Omental fat pad (tissue), 3 donors: ENCODE measurements at regions not wholly inside any gene's neighbourhood (a gene's known extent, or its start where the extent isn't known, plus 50 kb on each side); places are given as distances from the start of the nearest gene placed in this dataset.

Experiments
- ATAC-seq: fragments of 150-250 bp; one replicate; pipeline ENCODE4 v1.9.1; 2016; ENCODE audit warnings: mild to moderate bottlenecking, moderate library complexity; ENCODE audit not compliant: low FRiP score
- DNase-seq: peaks from one replicate; pipeline ENCODE4 v3.0.0-alpha.2; 2019; ENCODE audit warnings: low spot score
- CTCF ChIP-seq, 3 donors: fragments of 450-650 bp; IDR thresholded peaks; one replicate each; pipeline ENCODE4 v1.5.1; 2016 to 2017; ENCODE audit warnings: antibody characterized with exemption in 3 of 3, mild to moderate bottlenecking in 3 of 3, moderate library complexity in 2 of 3

- ATAC-seq (no peak), DNase-seq (no peak)
- no peak for TF ChIP-seq CTCF (IDR thresholded peaks at IDR 0.05)
These were observed 440.0 kb downstream of the ZNF516 start for GRCh38 chr18:76055025-76055424.

- no peak for TF ChIP-seq CTCF (IDR thresholded peaks at IDR 0.05)
- ATAC-seq (no peak), DNase-seq (no peak)
These were observed 440.9 kb downstream of the ZNF516 start for GRCh38 chr18:76054156-76054555.

- ATAC-seq = no peak
- TF ChIP-seq CTCF (IDR thresholded peaks at IDR 0.05) = no peak
- DNase-seq = no peak
These were observed 441.5 kb downstream of the ZNF516 start for GRCh38 chr18:76053551-76053950.

- ATAC-seq = no peak
- no peak for DNase-seq
These were observed 442.8 kb downstream of the ZNF516 start for GRCh38 chr18:76052227-76052595.

GRCh38 chr18:76051396-76052226 lies 443.4 kb downstream of the ZNF516 start:
- no peak for TF ChIP-seq CTCF (IDR thresholded peaks at IDR 0.05)
- DNase-seq = no peak
- ATAC-seq = no peak

More at GRCh38 chr18:76052227-76052595, 442.8 kb downstream of the ZNF516 start:
- TF ChIP-seq CTCF (IDR thresholded peaks at IDR 0.05) = no peak

GRCh38 chr18:76046221-76046620 lies 448.8 kb downstream of the ZNF516 start:
- ATAC-seq = no peak
- DNase-seq = no peak
- TF ChIP-seq CTCF (IDR thresholded peaks at IDR 0.05) = no peak

- ATAC-seq = no peak
These were observed 452.5 kb downstream of the ZNF516 start for GRCh38 chr18:76042511-76042910.

More at GRCh38 chr18:76042511-76042910, 452.5 kb downstream of the ZNF516 start:
- TF ChIP-seq CTCF (IDR thresholded peaks at IDR 0.05) = no peak
- no peak for DNase-seq
